Mammary epithelial cell (primary cell): ENCODE measurements at regions not wholly inside any gene's neighbourhood (a gene's known extent, or its start where the extent isn't known, plus 50 kb on each side); places are given as distances from the start of the nearest gene placed in this dataset.

Experiments
- EZH2 ChIP-seq: IDR thresholded peaks from 2 replicates; pipeline ENCODE4 v1.6.1; 2012; ENCODE audit warnings: low read length, inconsistent platforms, borderline replicate concordance
- TF ChIP-seq, protein P1 (sequence below), 2 donors: IDR thresholded peaks in 1 of 2; conservative IDR thresholded peaks in 1 of 2; 2 replicates each; pipeline ENCODE4 v1.5.1; 2011 to 2012; ENCODE audit warnings: inconsistent platforms in 2 of 2, low read length in 2 of 2, mild to moderate bottlenecking in 2 of 2, control low read depth in 1 of 2, low read depth in 1 of 2; ENCODE audit not compliant: insufficient read depth in 1 of 2; ENCODE audit errors: extremely low read depth in 1 of 2

DNA sequence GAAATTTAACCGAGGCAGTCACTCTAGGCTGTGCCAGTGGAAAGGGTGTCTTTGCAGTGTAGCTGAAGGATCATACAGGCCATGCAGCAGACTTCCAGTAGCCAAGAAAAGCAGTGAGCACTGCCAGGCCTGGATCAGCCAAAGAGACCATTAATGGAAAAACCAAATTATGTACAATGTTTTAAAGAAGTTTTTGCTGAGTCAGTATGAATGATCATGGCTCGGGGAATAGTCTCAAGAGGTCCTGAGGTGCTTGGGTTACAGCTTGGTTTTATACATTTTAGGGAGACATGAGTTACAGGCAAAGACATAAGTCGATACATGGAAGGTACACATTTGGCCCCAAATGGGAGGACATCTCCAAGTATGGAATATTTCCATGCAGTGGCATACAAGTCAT is 141.3 kb downstream of the YTHDC2 start:
- TF ChIP-seq, protein P1, sequence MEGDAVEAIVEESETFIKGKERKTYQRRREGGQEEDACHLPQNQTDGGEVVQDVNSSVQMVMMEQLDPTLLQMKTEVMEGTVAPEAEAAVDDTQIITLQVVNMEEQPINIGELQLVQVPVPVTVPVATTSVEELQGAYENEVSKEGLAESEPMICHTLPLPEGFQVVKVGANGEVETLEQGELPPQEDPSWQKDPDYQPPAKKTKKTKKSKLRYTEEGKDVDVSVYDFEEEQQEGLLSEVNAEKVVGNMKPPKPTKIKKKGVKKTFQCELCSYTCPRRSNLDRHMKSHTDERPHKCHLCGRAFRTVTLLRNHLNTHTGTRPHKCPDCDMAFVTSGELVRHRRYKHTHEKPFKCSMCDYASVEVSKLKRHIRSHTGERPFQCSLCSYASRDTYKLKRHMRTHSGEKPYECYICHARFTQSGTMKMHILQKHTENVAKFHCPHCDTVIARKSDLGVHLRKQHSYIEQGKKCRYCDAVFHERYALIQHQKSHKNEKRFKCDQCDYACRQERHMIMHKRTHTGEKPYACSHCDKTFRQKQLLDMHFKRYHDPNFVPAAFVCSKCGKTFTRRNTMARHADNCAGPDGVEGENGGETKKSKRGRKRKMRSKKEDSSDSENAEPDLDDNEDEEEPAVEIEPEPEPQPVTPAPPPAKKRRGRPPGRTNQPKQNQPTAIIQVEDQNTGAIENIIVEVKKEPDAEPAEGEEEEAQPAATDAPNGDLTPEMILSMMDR (conservative IDR thresholded peaks at IDR 0.05 in 1 of 2, IDR thresholded peaks at IDR 0.05 in 1 of 2; ENCODE audit: extremely low read depth in 1 of 2, insufficient read depth in 1 of 2, low read depth in 1 of 2, low read length in 2 of 2): no peak
- no peak for TF ChIP-seq EZH2
